Omental fat pad (tissue), 3 donors: ENCODE measurements at regions not wholly inside any gene's neighbourhood (a gene's known extent, or its start where the extent isn't known, plus 50 kb on each side); places are given as distances from the start of the nearest gene placed in this dataset.

Source experiments
- ATAC-seq: fragments of 150-250 bp; one replicate; pipeline ENCODE4 v1.9.1; 2016; ENCODE audit warnings: mild to moderate bottlenecking, moderate library complexity; ENCODE audit not compliant: low FRiP score
- DNase-seq: peaks from one replicate; pipeline ENCODE4 v3.0.0-alpha.2; 2019; ENCODE audit warnings: low spot score
- TF ChIP-seq, protein P1 (sequence below), 3 donors: fragments of 450-650 bp; IDR thresholded peaks; one replicate each; pipeline ENCODE4 v1.5.1; 2016 to 2017; ENCODE audit warnings: antibody characterized with exemption in 3 of 3, mild to moderate bottlenecking in 3 of 3, moderate library complexity in 2 of 3

DNA sequence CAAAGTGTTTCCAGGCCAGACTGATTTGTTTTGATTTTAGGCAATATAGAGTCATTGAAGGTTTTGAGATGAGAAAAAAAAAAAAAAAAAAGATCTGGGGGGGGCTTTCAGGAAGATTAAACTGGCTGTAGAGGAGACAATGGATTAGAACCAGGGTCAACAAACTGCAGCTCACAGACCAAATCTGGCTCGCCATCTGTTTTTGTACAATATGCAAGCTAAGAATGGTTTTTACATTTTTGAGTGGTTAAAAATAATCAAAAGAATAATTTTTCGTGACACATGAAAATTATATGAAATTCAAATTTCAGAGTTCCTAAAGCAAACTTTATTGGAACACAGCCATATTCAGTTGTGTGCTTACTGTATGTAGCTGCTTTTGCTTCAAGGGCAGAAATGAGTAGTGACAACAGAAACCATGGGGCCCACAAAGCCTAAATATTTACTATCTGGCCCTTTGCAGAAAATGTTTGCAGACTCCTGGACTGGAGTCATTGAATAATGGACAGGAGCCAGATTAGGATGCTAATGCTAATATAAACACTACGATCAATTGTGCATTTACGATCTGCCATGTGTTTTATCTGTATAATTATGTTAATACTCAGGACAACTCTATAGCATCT is 375.7 kb upstream of the DAB1 start:
- DNase-seq (no peak), ATAC-seq (no peak)

DNA sequence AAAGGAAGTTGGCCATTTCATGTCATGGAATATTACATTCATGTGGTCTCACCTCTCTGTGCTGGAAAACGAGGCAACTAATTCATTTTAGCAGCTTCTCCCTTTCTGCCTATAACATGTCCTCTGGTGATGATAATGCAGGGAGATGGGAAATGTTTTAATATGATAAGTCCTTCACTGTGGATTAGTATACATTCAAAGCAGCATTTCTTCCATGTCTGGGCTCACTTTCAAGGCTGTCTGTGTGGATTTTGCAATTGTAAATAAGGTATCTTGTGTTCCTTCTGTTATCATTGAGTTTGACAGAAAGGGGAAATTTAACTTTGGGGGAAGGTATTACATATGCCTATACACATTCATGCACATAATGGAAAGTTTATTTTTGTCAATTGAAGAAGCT is 374.7 kb upstream of the DAB1 start:
- DNase-seq (no peak), ATAC-seq (no peak)
- TF ChIP-seq, protein P1, sequence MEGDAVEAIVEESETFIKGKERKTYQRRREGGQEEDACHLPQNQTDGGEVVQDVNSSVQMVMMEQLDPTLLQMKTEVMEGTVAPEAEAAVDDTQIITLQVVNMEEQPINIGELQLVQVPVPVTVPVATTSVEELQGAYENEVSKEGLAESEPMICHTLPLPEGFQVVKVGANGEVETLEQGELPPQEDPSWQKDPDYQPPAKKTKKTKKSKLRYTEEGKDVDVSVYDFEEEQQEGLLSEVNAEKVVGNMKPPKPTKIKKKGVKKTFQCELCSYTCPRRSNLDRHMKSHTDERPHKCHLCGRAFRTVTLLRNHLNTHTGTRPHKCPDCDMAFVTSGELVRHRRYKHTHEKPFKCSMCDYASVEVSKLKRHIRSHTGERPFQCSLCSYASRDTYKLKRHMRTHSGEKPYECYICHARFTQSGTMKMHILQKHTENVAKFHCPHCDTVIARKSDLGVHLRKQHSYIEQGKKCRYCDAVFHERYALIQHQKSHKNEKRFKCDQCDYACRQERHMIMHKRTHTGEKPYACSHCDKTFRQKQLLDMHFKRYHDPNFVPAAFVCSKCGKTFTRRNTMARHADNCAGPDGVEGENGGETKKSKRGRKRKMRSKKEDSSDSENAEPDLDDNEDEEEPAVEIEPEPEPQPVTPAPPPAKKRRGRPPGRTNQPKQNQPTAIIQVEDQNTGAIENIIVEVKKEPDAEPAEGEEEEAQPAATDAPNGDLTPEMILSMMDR (IDR thresholded peaks at IDR 0.05): no peak

More for the DNA sequence above, 375.7 kb upstream of the DAB1 start:
- TF ChIP-seq, protein P1 (IDR thresholded peaks at IDR 0.05): no peak

DNA sequence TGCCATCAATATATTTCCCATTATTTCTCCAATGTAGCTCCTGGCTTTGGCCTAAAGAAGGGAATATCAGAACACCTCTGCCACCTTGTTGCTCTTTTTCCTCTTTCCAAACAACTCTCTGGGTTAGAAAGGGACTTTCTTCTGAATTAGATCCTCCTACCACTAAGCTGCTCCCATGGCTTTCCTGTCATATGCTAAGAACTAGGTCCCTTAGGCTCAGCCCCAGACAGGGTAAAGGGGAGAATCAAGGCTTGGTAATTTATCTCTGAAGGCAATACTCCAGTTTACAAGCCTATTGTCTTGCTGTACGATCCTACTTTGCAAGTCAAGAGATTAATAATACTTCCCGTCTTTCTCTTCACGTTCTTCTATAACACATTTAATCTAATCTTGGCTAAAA is 373.2 kb upstream of the DAB1 start:
- TF ChIP-seq, protein P1 (IDR thresholded peaks at IDR 0.05): no peak
- ATAC-seq (no peak), DNase-seq (no peak)

DNA sequence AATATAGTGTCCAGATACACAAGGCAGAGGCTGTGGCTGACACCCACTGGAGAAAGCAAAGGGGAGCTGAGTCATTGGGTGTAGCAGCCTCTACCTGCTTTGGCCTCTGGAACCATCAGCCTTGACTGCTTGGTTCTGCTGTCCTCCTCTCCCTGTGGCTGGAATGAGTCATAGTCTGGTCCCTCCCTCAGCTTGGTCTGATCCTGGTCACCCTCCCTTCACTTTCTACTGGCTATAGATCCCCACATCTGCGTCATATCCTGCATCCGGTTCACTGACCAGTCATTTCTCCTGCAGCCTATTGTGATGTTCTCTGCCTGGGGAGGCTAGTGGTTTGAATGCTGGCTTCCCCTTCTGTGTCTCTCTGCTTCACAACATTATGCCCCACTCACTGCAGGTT is 372.8 kb upstream of the DAB1 start:
- ATAC-seq (no peak), DNase-seq (no peak)
- TF ChIP-seq, protein P1 (IDR thresholded peaks at IDR 0.05): no peak

DNA sequence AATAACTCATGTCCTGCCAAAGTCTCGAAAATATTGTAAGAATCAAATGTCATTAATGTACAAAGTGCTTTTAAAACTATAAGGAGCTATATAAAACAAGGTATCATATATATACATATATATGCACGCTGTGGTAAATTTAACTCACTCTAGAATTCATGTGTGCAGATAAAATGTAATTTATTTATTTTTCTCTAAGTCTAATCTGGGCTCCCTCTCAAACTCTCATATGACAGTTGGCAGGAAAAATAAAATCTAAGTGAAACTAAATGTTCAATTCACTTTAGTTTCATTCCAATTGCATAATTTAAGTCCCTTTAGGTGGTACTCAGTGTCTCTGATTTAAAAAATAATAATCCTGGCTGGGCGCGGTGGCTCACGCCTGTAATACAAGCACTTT is 372.0 kb upstream of the DAB1 start:
- no peak for DNase-seq
- TF ChIP-seq, protein P1 (IDR thresholded peaks at IDR 0.05): no peak
- ATAC-seq: no peak

DNA sequence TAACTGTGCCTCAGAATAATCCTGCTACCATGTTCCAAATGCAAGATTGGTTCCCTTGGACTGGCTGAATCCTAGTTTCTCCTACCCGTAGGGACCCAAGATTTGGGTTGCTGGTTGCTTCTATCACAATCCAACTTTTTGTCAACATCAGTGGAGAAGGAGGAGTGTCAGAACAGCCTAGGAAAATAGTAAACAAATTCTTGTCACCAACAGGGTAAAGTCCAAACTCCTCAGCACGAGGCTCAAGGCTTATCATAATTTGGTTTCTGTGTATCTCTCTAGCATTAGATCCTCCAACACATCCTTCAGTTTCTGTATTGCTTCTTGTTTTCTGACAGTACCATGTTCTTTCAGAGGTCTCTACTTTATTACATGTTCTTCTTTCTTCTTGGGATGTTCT is 370.2 kb upstream of the DAB1 start:
- TF ChIP-seq, protein P1 (IDR thresholded peaks at IDR 0.05): no peak
- DNase-seq (no peak), ATAC-seq (no peak)

DNA sequence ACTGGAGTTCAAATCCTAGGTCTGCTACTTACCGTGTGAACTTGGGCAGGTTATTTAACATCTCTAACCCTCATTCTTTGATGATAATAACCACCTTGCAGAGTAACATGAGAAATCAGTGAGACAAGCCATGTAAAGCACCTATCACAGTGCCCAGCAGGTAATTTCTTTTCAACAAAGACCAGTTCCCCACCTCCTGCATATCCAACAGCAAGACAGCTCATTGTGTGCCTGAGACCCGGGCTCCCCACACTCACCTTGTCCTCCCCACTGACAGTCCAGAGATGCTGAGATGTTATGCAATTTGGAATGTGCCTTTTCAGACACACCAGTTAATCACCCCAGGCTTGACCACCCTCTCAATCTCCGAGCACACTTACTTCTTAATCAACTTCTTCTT is 367.6 kb upstream of the DAB1 start:
- DNase-seq: no peak
- no peak for ATAC-seq
- TF ChIP-seq, protein P1 (IDR thresholded peaks at IDR 0.05): no peak
